ENCODE measurements at regions not wholly inside any gene's neighbourhood (a gene's known extent, or its start where the extent isn't known, plus 50 kb on each side); places are given as distances from the start of the nearest gene placed in this dataset.

DNA sequence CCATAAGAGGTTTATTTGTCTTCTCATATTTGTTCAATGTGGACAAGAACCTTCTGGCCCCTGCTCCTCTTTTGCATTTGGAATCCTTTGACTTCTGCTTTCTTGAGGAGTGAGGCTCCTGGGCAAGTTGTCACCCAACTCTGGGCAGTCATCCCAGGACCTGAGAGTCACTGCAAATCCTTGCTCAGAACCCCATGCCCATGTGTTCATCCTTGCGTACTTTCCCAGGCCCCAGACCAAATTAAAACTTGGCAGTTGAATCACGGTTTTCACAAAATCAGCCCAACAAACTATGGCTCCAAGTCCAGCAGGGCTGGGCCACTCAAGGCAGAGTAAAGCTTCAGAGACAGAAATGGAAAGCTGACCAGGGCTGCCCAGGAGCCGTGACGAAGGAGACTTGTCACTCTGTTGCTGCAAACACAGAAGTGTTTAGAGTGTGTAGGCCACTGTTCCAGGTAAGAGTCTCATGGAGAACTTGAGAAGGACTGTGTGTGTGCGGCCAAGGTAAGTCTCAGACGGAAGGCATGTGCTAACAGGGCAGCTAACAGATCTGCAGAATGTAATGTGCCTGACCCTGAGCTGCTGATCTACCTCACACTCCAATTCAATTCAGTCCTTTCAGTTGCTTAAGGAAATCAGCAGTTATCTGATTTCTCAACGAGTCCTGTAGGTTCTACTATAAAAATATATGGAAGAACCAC is 549.4 kb upstream of the HS6ST1 start:
- TF ChIP-seq, protein P1, sequence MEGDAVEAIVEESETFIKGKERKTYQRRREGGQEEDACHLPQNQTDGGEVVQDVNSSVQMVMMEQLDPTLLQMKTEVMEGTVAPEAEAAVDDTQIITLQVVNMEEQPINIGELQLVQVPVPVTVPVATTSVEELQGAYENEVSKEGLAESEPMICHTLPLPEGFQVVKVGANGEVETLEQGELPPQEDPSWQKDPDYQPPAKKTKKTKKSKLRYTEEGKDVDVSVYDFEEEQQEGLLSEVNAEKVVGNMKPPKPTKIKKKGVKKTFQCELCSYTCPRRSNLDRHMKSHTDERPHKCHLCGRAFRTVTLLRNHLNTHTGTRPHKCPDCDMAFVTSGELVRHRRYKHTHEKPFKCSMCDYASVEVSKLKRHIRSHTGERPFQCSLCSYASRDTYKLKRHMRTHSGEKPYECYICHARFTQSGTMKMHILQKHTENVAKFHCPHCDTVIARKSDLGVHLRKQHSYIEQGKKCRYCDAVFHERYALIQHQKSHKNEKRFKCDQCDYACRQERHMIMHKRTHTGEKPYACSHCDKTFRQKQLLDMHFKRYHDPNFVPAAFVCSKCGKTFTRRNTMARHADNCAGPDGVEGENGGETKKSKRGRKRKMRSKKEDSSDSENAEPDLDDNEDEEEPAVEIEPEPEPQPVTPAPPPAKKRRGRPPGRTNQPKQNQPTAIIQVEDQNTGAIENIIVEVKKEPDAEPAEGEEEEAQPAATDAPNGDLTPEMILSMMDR (conservative IDR thresholded peaks at IDR 0.05; ENCODE audit: low read depth, low read length) = no peak
- no peak for DNase-seq (ENCODE audit: low read depth)
- H3K4me3 ChIP-seq (ENCODE audit: low read depth, low read length) = no peak overlapping the region

DNA sequence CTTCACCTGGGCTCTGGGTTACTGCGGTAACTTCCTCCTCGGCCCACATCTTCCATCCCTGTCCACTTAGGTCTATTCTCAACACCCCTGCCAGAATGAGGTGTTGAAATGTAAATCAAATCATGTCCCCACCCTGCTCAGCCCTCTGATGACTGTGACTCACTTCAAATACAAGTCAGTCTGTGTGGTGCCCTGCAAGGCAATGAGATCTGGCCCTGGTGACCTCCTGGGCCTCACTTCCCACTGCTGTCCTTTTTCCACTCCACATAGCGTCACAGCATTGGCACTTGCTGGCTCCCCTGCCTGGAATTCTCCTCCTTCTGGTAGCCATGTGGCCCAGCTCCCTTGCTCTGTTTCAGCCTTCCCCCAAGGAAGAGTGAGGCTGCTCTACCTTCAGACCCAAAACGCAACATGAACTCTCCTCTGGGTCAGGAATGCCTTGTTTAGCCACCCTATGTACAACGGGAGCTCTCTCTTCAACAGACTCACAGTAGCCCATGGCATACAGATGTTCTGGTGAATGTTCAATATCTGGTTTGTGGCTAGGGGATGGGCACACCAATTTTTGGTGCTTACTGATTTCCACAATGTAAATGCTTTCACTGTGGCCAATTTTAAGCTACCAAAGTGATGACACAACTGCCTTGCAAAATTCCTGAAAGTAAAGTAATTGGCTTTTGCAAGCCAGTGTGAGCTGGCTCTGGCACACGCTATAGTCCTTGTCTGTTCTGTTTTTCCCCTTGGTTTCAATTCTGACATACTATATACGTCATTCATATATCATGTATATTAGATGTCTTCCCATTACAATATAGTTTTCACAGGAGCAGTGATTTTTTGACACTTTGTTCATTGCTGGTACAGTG is 550.3 kb upstream of the HS6ST1 start:
- DNase-seq (ENCODE audit: low read depth) = no peak
- no peak overlapping the region for H3K4me3 ChIP-seq (ENCODE audit: low read depth, low read length)
- TF ChIP-seq, protein P1 (conservative IDR thresholded peaks at IDR 0.05; ENCODE audit: low read depth, low read length) = no peak

DNA sequence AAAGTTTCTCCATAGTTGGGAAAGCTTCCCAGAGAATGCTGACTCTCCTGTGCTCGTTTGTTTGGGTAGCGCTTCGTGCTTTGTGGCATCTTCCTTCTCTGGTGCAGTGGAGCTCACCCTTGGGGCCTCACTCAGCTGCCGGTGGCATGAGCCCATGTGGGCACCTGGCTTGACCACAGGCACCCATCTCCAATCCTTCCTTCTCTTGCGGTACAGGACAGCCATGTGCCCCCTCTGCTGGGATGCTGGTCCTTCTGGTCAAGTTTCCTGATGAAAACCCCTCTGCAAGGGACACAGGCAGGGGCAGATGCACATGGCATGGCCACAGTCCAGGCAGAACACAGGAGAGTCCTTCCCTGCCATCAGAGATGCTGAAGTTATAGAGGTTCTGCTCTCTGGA is 555.9 kb upstream of the HS6ST1 start:
- TF ChIP-seq, protein P1 (conservative IDR thresholded peaks at IDR 0.05; ENCODE audit: low read depth, low read length) = no peak
- DNase-seq (ENCODE audit: low read depth) = no peak
- H3K4me3 ChIP-seq (ENCODE audit: low read depth, low read length) = no peak overlapping the region

GRCh38 chr2:128876986-128877983 is 558.6 kb upstream of the HS6ST1 start:
- TF ChIP-seq, protein P1 (conservative IDR thresholded peaks at IDR 0.05; ENCODE audit: low read depth, low read length) = no peak
- no peak overlapping the region for H3K4me3 ChIP-seq (ENCODE audit: low read depth, low read length)
- DNase-seq (ENCODE audit: low read depth) = no peak

DNA sequence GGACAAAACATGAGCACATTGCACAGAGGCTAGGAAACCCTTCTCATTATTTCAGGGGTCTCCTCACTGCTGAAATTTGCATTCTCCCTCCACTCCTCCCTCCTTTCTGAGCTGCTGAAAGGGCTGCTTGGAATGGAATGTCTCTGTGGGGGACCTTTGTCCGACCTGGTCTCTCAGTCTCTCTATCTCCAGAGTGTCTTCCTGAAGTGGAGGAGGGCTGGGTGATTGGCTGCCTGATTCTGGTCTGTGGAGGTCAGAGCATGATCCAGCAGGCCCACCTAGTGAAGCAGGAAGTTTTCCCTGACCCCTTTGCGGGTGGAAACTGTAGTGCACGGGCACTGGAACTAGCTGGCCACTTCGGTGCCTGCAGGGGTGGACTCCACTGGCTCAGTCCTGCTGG is 560.5 kb upstream of the HS6ST1 start:
- TF ChIP-seq, protein P1 (conservative IDR thresholded peaks at IDR 0.05; ENCODE audit: low read depth, low read length) = no peak
- H3K4me3 ChIP-seq (ENCODE audit: low read depth, low read length) = no peak overlapping the region
- DNase-seq (ENCODE audit: low read depth) = no peak

- DNase-seq (ENCODE audit: low read depth) = no peak
- TF ChIP-seq, protein P1 (conservative IDR thresholded peaks at IDR 0.05; ENCODE audit: low read depth, low read length) = no peak
- H3K4me3 ChIP-seq (ENCODE audit: low read depth, low read length) = no peak overlapping the region
Observed at GRCh38 chr2:128894896-128895295, 576.2 kb upstream of the HS6ST1 start.
